Activated gamma-delta T cell treated with anti-CD3 and anti-CD28 coated beads, Interleukin-2, amount 50 U/mL, for 16 hours (primary cell): ENCODE measurements at regions not wholly inside any gene's neighbourhood (a gene's known extent, or its start where the extent isn't known, plus 50 kb on each side); places are given as distances from the start of the nearest gene placed in this dataset.

ENCODE experiments used
- DNase-seq: peaks from one replicate; pipeline ENCODE4 v3.0.0-alpha.2; 2020; ENCODE audit warnings: low read depth

DNA sequence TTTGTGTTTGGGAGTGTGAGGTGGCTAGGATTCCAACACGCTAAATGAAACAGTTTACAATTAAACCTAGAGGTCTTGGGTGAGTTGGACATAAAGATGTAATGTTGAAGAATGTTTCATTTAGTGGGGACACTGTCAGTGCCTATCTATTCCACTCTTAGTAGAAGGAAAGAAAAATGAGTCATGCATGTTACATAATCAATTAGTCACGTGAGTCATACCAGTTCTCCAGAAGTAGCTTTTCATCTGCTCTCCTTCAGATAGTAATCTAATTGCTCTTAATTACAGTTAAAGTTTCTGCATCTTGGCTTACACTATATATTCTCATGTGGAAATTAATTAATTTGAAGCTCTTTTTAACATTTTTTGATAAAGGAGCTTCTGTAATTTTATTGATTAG is 115.7 kb upstream of the P2RY1 start:
- DNase-seq = no peak

DNA sequence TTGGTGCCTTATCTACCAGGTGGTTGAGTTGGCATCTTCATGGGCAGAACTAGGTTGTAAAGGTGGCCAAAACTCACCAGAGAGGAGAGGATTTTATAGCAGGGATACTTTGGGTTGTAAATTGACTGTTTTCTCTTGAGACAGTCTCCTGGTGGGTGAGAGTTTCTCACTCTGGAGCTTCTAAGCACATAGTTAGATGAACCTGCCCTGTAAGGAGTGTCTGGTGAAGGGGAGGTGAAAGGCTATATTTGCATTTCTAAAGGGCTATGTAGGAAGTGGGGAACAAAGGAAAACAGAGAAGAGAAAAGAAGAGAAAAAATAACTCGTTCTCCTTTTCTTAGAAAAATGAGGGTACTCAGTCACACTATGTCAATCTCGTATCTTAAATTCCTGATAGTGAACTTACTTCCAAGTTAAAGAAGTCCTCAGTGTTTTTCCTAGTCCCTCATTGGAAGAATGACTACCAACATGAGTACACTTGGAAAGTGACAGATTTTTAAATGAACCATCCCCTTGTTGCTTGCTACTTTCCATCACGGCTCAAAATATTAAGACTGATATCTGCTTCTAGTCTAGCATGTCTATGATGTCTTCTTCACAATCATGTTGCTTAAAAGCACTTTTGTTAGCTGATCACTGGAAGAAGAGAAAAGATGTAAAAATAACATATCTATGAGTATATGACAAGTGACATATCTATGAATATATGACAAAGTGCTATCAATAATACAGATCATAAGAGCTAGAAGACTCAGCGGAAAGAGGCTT is 113.8 kb upstream of the P2RY1 start:
- no peak for DNase-seq

- no peak for DNase-seq
These were observed 110.7 kb upstream of the P2RY1 start for GRCh38 chr3:152724270-152724669.

DNA sequence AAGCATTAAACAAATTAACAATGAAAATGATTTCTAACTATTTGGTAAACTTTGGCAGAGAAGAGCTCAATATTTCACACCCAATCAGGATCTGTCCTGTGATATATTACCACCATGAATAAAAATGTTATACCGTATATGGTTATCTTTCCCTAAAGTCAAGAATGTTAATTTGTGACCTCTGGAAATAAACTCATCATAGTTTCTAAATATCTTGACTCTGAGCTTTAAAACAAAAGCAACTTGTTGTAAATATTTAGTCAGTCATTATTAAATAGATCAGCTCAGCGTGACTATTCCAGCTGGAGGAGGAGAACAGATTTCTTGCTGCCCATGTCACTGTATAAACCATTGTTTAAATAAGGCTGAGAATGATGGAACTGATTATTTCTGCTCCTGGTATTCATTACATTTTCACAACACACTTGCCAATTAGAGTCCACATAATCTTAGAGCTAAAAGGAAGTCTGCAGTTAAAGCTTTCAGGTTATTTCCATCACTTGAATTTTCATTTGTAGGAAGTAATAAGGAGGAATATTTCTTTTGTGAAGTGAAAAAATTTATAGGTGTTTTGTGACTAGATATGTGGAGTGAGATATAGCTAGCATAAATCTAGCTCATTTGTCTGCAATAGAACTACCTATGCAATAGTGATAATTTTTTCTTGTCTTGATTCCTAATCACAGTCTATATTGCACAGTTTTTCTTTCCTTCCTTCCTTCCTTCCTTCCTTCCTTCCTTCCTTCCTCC is 106.5 kb upstream of the P2RY1 start:
- DNase-seq = no peak

DNA sequence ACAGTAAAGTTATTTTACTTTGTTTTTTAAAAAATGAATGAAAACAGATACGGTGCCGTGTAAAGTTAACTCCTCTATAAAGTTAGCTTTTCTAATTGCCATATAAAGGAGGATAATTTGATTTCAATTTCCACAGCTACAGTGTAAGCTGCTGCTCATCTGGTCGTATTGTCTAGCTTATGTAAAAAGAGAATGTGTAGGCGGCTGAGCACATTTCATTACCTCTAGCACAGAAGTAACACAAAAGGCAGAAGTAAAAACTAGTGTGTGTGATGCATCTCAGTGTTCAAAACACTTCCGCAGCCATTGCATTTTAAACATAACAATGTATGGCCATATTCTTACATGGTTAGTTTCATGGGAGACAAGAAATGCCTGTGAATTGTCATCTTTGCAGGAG is 105.0 kb upstream of the P2RY1 start:
- no peak for DNase-seq

DNA sequence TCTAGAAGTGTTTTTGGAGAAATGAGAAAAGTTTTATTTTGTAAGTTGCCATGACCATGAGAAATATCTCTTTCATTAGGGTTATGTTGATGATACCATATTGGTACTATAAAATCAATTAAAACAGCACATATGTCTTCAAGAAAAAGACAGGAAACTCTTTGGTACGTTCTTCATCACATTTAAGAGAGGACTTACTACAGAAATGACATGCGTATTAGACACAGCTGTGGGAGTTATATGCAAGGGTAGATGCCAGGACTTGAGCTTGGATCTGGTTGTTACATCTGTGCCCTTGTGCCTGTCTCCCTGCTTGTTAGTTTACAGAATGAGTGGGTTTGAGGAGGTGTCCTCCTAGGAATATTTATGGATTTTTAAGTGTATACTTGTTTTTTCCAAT is 103.4 kb upstream of the P2RY1 start:
- no peak for DNase-seq

GRCh38 chr3:152733584-152734119 is 101.3 kb upstream of the P2RY1 start:
- DNase-seq = no peak

- no peak for DNase-seq
These were observed 97.7 kb upstream of the P2RY1 start for GRCh38 chr3:152737021-152737908.

GRCh38 chr3:152738656-152739055 is 96.3 kb upstream of the P2RY1 start:
- no peak for DNase-seq

- no peak for DNase-seq
These were observed 92.3 kb upstream of the P2RY1 start for GRCh38 chr3:152742368-152743347.

- no peak for DNase-seq
These were observed 89.3 kb upstream of the P2RY1 start for GRCh38 chr3:152745646-152746045.

GRCh38 chr3:152754303-152754702 is 80.6 kb upstream of the P2RY1 start:
- DNase-seq = no peak

- DNase-seq = no peak
These were observed 78.1 kb upstream of the P2RY1 start for GRCh38 chr3:152756807-152757206.

- DNase-seq = no peak
These were observed 74.8 kb upstream of the P2RY1 start for GRCh38 chr3:152760024-152760563.

DNA sequence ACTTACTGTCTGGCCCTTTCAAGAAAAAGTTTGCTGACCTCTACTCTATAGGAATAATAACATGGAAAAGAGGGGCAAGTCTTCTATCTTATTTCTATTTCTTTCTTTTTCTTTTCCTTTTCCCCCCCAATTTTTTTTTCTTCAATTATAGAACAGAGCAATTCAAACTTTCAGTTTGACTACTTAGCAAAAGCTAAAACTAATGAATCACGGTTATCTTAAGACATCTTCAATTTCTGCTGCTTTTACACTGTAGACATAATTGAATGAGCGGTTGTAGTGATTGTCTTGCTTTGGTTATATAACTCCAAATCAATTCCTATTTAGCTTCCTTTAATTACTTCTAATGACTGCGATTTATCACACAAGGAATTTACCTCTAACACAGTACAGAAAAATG is 74.3 kb upstream of the P2RY1 start:
- DNase-seq = no peak

DNA sequence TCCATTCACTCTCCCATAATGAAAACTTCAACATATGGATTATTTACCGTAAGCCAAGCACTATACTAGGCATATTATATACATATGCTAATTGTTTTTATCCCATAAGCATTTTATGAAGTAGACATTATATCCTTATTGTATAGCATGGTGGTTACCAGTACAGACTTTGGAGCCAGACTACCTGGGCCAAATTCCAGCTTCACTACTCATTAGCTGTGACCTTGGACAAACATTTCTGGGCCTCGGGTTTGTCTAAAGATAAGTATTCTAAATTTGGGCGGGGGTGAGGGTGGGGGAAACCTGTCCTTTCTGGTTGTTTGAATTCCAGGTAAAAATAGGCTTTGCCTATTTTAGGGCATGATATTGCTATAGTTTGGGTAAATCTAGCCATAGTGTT is 66.5 kb upstream of the P2RY1 start:
- DNase-seq = no peak

DNA sequence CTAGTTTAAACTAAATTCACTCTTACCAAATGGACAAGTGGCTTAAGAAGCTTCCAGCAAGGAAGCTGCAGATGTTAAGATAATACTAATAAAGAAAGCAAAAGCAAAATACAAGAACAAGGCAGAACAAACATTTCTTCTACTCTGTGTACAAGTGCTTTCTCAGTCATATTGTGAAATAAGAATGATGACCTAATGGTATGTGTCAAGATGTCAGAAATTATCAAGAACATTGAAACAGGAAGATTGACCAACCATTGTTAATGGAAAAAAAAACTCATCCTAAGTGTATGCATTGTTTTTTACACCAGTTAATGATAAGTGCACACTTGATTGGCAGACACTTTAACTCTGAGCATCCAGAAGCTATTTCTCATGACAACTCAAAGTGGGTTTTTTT is 65.4 kb upstream of the P2RY1 start:
- no peak for DNase-seq

GRCh38 chr3:152770296-152770695 is 64.6 kb upstream of the P2RY1 start:
- DNase-seq = no peak

GRCh38 chr3:152771120-152771519 is 63.8 kb upstream of the P2RY1 start:
- no peak for DNase-seq

- no peak for DNase-seq
These were observed 62.2 kb upstream of the P2RY1 start for GRCh38 chr3:152772674-152773225.

- DNase-seq = no peak
These were observed 61.3 kb upstream of the P2RY1 start for GRCh38 chr3:152773633-152774032.
